GM21360 (cell line): ENCODE measurements at regions not wholly inside any gene's neighbourhood (a gene's known extent, or its start where the extent isn't known, plus 50 kb on each side); places are given as distances from the start of the nearest gene placed in this dataset.
"Not testable (repeated sequence)": the region's sequence is repeated elsewhere in the genome, so short reads cannot be mapped to it uniquely, and the experiment has no call there.

Source experiments
- ATAC-seq: cut with Tn5 transposase; IDR thresholded peaks from one replicate; pipeline ENCODE4 v1.9.1; 2021; ENCODE audit warnings: mild to moderate bottlenecking, moderate library complexity; ENCODE audit not compliant: unreplicated experiment

DNA sequence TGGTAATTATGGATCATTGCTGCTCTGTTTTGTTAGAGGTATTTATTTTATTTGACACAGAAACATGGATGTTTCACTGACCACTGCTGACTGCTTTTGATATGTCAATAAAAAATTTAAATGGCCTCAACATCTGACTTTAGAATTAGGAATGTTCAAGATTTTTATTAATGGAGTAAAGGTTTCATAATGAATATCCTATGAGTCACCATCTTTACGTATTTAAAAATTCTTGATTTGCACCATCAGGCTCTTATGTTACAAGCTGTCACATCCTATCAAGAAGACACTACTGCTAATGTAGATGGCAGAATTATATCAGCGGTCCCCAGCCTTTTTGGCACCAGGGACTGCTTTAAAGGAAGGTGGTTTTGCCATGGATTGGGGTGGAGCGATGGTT is 578.7 kb upstream of the NRP1 start:
- ATAC-seq = no peak

DNA sequence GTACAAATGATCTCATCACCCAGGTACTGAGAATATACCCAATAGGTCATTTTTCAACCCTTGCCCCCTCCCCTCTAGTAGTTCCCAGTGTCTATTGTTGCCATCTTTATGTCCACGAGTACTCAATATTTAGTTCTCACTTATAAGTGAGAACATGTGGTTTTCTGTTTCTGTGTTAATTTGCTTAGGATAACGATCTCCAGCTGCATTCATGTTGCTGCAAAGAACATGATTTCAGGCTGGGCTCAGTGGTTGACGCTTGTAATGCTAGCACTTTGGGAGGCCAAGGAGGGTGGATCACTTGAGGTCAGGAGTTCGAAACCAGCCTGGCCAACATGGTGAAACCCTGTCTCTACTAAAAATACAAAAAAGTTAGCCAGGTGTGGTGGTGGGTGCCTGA is 575.0 kb upstream of the NRP1 start:
- ATAC-seq = not testable (repeated sequence)

DNA sequence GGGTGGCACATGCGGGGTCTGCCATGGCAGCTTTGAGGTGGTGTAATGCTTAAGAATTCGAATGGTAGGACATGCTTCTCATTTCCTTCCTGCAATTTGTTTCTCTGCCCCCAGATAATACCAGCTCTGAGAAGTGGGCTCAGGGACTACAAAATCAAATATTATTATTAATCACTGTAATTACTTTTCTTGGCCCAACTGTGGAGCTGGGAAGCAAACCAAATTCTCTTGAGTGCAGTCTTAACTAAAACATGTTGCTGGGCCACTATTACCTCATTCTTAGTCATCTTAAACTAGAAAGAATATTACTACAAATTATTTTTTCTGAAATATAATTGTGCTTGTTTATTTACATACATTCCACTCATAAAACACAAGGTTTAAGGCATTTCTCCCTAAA is 566.7 kb upstream of the NRP1 start:
- ATAC-seq = no peak

DNA sequence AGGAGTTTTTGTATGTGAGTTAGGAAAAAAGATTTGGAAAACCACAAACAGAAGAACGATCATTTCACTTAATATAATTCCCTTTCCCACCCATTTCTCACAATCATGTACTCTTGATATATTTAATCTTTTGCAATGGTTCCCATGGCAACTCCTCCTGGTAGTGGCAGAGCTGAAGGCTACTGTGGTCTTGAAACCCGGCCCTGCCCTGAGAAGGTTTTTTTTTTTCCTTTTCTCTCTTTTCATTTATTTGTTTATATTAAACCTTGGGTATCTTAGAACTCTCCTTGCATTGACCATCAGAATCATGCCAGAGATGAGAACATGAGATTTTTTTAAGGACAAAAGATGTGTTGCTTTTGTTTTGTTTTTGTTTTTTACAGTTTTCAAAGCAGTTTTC is 566.1 kb upstream of the NRP1 start:
- no peak for ATAC-seq

DNA sequence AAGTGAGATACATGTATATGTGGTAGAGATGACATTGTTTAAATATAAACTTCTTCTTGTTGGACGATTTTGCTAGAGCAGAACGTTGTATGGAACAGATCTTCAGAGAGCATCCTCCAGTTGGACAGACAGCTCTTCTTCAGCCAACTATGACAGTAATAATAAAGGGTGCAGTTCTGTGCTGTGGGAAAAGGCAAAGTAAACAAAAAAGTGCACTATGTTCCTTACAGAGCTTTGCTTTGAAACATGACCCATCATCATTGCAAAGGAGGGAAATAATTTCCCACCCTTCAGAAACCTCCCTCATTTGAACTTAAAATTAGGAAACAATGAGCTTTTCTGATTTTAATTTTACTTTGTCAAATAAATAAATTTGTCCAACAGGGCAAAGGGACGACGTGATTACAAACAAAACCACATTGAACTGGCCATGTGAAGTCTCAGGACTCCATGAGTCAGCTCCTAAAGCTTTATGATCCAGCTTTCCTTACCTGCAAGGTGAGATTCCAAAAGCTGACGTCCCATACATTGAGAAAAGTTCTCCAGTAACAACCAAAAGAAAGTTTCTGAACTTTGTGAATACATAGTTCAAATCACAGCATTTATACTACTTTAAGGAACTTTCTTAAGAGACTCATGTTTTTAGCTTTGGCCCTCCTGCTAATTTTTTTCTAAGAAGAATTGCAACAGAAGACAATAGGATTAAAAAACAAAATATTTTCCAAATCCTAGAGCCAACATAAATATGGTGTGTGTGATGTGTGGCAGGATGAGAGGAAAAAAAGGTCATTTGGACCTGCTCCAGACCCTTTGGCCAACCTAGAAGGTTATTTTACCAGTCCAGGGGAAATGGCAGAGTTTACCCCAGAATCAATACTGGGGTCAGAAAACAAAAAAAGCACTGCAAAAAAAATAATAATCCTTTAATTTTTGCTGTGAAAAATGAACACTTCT is 565.4 kb upstream of the NRP1 start:
- ATAC-seq = no peak

DNA sequence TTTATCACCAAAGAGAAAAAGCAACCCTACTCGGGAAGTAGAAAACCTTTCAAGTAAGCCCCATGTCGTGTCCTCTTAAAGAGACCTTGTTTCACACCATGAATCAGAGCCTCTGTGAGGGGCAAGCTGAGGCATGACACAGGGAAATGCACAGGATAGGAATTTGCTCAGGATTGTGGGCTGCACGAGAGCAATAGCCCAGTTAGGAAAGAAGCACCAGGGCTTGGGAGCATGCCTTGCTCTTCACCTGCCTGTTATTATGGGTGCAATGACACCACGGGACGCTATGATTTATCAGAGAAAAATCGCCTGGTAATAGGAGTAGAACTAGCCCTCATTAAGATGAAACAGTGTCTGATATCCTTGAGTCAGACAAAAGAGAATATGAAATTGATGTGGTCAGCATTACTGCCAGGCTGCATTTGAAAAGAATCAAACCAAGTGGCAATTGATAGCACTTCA is 562.9 kb upstream of the NRP1 start:
- no peak for ATAC-seq

DNA sequence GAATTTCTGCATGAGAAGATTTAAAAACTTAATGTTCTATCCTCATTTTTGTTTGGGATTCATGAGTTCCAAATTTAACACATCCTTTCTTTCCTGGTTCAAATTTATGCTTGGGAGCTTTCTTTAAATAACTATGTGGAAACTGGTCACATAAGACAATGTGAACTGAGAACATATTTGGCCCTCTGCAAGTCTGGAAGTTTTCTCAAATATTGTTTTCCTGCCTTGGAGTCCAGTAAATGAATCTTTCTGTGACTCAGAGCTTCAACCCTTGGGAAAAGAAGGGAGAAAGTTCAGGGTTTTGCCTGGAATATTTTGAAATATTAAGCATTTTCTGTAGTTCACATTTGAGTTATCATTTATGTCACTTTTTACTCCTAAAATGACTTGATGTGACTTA is 559.0 kb upstream of the NRP1 start:
- ATAC-seq = no peak

DNA sequence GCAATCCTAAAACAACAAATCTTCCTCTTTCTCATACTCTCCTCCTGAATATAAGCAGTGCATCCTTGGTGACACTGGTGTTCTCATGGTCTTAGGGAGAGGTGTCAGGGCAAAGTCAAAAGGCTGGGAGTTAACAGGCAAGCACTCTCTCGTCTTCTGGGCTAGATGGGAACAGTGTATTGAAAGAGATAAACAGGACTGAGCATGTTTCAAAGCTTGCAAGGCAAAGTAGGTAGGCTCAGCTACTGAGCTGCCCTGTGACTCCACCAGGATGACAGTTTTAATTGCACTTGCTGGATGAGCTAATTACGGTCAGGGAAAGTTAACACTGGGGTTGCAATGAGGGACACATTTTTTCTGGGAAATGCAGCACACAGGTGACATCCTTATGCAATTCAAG is 554.9 kb upstream of the NRP1 start:
- no peak for ATAC-seq

DNA sequence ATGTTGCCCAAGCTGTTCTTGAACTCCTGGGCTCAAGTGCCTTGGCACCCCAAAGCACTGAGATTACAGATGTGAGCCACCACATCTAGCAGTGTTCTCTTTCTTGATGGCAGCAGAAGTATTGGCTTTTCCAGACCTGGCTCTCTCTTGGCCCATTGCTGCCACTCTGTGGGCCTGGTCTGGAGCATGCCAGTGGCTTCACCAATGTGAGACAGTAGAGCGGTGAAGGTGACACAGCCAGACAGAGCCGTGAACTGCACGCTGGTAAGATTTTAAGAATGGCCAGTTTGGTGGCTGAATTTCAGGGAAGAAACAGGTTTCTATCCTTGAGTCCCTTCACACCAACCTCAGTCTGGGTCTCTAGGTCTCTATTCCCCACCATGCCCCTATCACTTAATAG is 552.7 kb upstream of the NRP1 start:
- ATAC-seq = no peak

DNA sequence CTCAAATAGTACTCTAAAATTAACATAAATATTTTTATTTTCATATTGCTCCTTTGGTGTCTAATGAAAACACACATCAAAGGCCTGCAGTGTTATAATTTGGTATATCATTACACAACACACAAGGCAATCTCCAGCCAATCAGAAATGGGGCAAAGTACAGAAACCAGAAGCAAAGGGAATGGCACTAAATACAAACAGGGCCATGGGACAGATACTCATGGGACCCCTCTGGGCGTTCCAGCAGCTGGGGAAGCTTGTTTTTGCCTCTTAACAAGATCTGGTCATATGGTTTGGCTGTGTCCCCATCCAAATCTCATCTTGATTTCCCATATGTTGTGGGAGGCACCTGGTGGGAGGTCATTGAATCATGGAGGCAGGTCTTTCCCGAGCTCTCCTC is 551.8 kb upstream of the NRP1 start:
- ATAC-seq = no peak

DNA sequence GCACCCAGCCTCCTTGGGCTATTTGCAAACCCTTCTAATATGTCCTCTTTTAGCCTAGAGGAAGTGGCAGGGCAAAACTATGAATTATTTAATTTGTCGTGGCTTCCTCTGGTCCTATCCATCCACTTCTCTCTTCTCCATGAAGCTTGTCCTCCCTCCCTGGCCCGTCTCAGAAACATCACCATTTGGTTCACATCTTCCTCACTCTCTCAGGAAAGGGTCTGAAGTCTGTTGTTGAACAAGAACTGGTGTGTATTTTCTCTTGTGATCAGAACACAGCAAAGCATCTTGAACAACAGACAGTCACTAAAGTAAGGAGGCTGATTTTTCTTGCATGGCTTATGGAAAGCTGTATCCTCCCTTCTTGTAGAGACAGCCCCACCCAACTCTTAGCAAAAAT is 550.1 kb upstream of the NRP1 start:
- no peak for ATAC-seq

DNA sequence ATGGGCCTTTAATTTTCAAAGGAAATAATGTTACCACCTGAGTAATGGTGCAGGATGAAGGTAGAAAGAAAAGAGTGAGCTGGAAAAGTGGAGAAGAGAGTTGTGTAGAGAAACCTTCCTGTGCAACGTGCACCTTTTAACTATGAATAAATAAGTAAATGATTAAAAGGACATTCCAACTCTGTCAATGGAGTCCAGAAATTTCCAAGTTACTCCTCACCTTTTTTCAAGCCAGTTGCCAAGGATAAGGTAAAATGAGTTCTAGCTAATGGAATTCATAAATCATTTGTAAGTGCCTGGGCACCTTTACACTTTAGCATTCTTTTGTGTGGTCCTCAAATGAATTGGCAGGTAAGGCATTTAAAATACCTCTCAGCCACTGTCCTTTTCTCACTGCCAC is 549.4 kb upstream of the NRP1 start:
- no peak for ATAC-seq

DNA sequence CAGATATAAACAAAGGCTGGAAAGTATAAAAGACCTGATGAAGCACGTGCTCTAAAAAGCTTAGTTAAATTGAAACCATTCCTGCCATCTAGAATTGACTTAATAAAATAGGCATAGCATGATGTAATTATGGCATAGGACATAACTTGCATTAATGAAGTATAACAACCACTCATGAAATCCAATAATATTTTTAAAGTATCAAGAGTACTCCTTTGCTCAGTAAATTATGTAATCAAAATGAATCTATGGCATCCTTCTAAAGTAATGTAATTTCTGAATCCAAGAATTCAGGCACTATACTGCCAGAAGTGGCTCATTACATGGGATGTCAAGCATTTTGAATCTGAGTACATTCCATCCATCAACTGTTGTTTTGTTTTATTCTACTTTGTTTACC is 548.5 kb upstream of the NRP1 start:
- no peak for ATAC-seq

DNA sequence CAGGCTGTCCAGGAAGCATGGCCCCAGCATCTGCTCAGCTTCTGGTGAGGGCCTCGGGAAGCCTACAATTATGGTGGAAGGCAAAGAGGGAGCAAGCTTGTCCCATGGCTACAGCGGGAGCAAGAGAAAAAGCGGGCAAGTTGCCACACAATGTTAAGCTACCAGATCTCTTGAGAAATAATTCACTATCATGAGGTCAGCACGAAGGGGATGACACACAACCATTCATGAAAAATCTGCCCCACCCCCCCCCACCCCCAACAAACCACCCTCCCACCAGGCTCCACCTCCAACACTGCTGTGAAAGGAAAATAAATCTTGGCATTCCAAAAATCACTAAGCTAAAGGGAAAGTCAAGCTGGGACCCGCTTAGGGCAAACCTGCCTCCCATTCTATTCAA is 545.8 kb upstream of the NRP1 start:
- no peak for ATAC-seq

DNA sequence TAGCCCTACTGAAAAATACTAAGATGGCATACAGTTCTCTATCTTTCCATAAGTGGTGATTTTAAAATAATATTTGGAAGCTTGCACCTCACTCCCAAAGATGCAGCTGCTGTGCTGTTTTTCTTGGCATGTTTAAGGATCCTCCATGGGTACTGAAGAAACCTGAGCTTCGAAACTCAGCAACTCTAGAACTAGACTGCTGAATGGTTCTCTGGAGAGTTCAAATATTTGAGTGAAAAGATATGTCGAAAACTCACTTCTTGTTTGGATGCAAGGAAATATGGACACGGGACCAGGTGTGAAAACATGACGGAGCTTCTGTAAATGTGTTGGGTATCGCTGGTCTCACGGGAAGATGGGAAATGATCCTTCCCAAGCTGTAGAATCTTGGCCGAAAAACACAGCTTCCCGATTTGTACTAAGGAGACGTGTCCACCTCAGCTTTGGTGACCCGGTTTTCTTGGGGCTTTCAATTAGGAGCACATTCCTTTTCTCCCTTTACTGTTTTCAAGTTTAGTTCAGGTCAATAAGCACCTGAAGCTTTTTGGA is 543.8 kb upstream of the NRP1 start:
- no peak for ATAC-seq

DNA sequence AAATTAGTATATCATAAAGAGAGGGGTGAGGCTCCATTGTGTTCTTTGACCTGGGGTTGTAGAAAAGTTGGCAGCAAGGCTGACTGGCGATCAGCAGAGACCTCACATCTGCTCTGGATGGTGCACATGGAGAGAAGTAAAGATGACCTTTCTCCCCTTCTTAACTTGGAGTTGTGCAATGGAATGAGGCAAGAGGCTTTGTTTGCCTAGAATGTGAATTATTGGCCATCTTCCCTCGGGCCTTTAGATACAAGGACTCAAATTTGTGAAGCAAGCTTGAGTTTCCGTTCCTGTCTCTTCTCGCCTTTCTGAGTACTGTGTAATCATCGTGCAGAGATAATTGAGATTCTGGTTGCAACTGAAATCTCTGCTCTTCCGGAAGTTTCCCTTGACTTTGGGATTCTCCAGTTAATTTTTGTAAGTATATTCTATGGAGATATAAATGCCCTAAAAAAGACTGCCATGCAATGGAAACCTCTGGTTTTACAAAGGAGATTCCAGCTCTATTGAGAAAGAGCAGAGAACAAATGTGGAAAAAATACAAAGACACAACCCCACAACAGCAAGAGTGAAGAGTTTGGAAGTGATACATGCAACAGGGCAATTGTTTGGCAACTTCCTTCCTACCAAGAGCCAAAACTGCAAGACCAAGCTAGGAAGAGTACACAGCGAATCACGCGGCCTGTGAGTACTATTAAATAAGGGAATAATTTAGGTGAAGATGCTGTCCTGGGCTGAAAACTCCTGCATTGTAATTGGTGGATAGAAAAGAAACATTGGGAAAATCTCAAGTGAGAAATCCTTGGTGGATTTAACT is 542.3 kb upstream of the NRP1 start:
- no peak for ATAC-seq

DNA sequence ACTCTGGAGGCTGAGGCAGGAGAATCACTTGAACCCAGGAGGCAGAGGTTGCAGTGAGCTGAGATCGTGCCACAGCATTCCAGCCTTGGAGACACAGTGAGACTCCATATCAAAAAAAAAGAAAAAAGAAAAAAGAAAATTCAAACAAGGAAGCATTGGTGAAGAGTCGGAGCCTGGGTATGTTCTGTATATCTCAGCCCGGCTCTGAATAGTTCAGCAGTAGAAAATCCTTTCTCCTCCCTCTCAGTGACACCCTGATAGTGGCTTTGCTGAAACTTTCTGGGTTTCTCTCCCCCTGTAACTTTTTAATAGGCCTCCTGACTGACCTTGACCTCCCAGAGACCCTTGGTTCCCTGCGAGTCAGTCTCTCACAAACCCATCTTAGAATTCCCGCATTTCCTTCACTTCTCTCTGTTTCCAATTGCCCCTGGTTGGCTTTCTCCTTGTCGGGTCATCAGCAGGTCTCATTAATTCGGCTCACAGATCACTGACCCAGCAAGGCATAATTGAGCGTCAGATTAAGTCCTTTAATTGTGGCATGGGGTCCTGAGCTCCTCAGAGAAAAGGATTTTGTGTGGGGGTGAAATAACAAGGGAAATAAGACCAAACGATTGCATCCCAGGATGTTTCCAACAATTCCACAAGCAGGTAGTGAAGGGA is 541.6 kb upstream of the NRP1 start:
- no peak for ATAC-seq

DNA sequence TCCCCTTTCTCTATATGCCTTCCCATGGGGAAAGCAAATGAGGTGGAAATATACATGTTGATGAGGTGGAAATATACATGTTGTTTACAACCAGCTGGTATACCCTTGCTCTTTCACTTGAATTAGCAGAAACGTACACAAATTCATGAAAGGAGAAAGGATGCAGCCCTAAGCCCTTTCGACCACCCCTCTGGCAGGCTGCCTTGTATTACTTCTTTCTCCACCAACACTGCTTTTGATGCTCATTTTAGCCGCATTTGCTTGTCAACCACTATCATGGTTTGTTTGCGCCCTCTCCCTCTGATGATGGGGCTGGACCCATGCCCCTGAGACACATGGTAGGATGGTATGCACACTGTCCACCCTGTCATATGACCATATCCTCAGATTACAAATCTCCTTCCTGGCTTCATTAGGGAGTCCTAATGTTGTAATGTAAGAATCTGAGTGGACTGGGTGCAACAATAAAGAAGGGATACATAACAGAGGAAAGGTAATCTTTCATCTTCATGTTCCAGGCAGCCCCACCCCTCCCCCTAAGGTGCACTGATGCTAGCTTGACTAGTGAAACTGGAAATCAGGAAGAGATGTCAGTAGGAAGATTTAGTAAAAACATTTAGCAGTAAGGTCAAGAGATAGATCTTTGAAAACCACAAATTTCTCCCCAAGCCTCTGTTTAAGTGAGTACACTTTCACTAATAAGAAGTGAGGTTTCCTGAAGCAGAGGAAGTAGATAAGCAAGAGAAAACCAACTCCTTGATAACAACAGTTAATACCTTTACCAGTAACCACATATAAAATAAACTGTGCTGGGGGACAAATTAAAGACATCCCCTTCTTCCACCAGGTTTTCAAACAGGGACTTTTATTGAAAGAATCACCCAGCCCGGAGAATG is 536.8 kb upstream of the NRP1 start:
- no peak for ATAC-seq

DNA sequence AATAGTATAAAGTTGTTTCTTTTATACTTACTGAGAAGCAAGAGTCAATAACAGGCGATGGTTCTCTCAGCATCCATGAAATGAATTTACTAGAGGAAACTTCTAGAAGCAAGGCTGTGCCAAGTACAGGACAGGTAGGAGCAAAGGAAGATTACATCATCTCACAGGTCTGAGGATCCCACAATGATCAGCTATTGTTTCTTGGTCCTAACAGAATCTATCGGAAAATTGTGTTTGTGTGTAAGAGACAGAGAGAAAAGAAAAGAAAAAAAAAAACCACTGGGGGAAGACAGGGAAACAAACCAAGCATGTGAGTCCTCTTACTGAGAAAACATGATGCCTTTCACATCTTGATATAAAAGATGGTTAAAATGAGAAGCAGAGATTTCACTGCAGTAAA is 535.0 kb upstream of the NRP1 start:
- no peak for ATAC-seq

DNA sequence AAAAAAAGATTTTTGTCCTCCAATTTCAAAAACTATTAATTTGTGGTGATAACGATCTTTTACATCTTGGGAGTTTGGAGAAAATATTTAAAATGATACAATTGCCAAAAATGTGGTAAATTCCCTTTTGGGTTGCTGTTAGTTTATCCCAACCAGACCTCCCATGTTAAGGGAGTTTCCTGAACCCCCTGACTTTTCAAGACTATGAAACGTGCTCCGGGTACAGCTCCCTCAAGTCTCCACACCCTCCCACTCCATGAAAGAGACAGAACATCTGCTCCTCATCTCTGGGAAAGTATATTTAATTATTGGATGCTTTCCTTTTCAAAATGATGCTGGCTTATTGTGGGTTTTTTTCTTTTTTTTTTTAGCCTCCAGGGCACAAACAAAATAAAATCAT is 534.6 kb upstream of the NRP1 start:
- ATAC-seq = no peak
